ENCODE measurements at regions not wholly inside any gene's neighbourhood (a gene's known extent, or its start where the extent isn't known, plus 50 kb on each side); places are given as distances from the start of the nearest gene placed in this dataset.

- Histone ChIP-seq H3K4me3 (no peak overlapping the region), H3K27ac (no peak overlapping the region), H3K36me3 (no peaks in the 10 kb centered on the region), H3K27me3 (no peaks in the 10 kb centered on the region), H3K9me3 (no peaks in the 10 kb centered on the region), H3K4me1 (no peaks in the 10 kb centered on the region)
- TF ChIP-seq EP300 (IDR thresholded peaks at IDR 0.05) = no peak
- TF ChIP-seq CTCF (IDR thresholded peaks at IDR 0.05) = no peak
- TF ChIP-seq POLR2A (IDR thresholded peaks at IDR 0.05) = no peak
- WGBS, 2 donors = 64 to 88% methylated on average over 2 of the region's 2 CpGs
- no peak for DNase-seq (ENCODE audit: low spot score in 2 of 2)
Observed at GRCh38 chr4:124504431-124504830, 208.1 kb downstream of the ANKRD50 start.

- Histone ChIP-seq H3K27ac (no peak overlapping the region), H3K27me3 (no peaks in the 10 kb centered on the region), H3K4me1 (no peaks in the 10 kb centered on the region), H3K4me3 (no peak overlapping the region), H3K9me3 (no peaks in the 10 kb centered on the region), H3K36me3 (no peaks in the 10 kb centered on the region)
- WGBS, 2 donors = 71 to 79% methylated on average over 2 of the region's 2 CpGs
- DNase-seq (ENCODE audit: low spot score in 2 of 2) = no peak
- TF ChIP-seq POLR2A (IDR thresholded peaks at IDR 0.05) (no peak), EP300 (IDR thresholded peaks at IDR 0.05) (no peak), CTCF (IDR thresholded peaks at IDR 0.05) (no peak)
Observed at GRCh38 chr4:124505211-124505610, 207.3 kb downstream of the ANKRD50 start.

GRCh38 chr4:124509151-124509550 lies 203.4 kb downstream of the ANKRD50 start:
- H3K4me3 ChIP-seq = no peak overlapping the region
- H3K27me3 ChIP-seq = no peaks in the 10 kb centered on the region
- no peak overlapping the region for H3K27ac ChIP-seq
- H3K9me3 ChIP-seq = no peaks in the 10 kb centered on the region
- TF ChIP-seq POLR2A (IDR thresholded peaks at IDR 0.05) (no peak), CTCF (IDR thresholded peaks at IDR 0.05) (no peak), EP300 (IDR thresholded peaks at IDR 0.05) (no peak)
- DNase-seq (ENCODE audit: low spot score in 2 of 2) = no peak
- no peaks in the 10 kb centered on the region for H3K36me3 ChIP-seq
- no peaks in the 10 kb centered on the region for H3K4me1 ChIP-seq
- WGBS, 2 donors = 87 to 88% methylated on average over 2 of the region's 2 CpGs

GRCh38 chr4:124514588-124514987 lies 197.9 kb downstream of the ANKRD50 start:
- no peaks in the 10 kb centered on the region for H3K36me3 ChIP-seq
- no peaks in the 10 kb centered on the region for H3K9me3 ChIP-seq
- no peak for TF ChIP-seq EP300 (IDR thresholded peaks at IDR 0.05)
- TF ChIP-seq CTCF (IDR thresholded peaks at IDR 0.05) = no peak
- TF ChIP-seq POLR2A (IDR thresholded peaks at IDR 0.05) = no peak
- no peak overlapping the region for H3K4me3 ChIP-seq
- 60 to 70% methylated on average over 2 of the region's 2 CpGs for WGBS, 2 donors
- H3K27me3 ChIP-seq = no peaks in the 10 kb centered on the region
- no peaks in the 10 kb centered on the region for H3K4me1 ChIP-seq
- H3K27ac ChIP-seq = no peak overlapping the region
- no peak for DNase-seq (ENCODE audit: low spot score in 2 of 2)

DNA sequence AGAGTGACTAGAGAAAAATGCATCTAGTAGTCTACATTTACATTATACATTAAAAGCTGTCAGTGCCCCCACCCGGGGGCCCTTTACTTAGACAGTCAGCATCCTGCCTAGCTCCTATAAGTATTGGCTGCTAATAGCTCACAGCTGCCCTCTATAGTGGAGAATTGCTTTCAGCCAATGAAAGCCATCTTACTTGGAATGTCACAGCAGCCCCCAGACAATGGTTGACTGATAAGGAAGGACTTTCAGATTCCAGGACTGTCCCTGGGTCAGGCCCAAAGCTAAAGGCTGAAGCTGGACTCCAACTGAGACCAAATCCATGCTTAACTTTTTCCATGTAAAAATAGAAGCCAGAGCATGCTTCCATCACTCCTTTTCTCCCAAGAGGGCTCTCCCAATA lies 196.9 kb downstream of the ANKRD50 start:
- Histone ChIP-seq H3K4me3 (no peak overlapping the region), H3K4me1 (no peaks in the 10 kb centered on the region), H3K27me3 (no peaks in the 10 kb centered on the region), H3K36me3 (no peaks in the 10 kb centered on the region), H3K9me3 (no peaks in the 10 kb centered on the region), H3K27ac (no peak overlapping the region)
- 82 to 83% methylated on average over 1 of the region's 1 CpG for WGBS, 2 donors
- no peak for DNase-seq (ENCODE audit: low spot score in 2 of 2)
- TF ChIP-seq POLR2A (IDR thresholded peaks at IDR 0.05) (no peak), CTCF (IDR thresholded peaks at IDR 0.05) (no peak), EP300 (IDR thresholded peaks at IDR 0.05) (no peak)
